ENCODE measurements at regions not wholly inside any gene's neighbourhood (a gene's known extent, or its start where the extent isn't known, plus 50 kb on each side); places are given as distances from the start of the nearest gene placed in this dataset.

Small RNA genes lying in the stretch of these regions (small RNA-seq; reads per million reads assigned to genes)
- gene RF00026: 0 reads per million in 6 experiments
- gene RNU6-578P: 0 reads per million in 6 experiments
